Upper lobe of left lung (tissue), 6 donors: ENCODE measurements at regions not wholly inside any gene's neighbourhood (a gene's known extent, or its start where the extent isn't known, plus 50 kb on each side); places are given as distances from the start of the nearest gene placed in this dataset.
A peak's percentile ranks its signal among the peaks of the same experiment; 100 is the strongest.
"Not testable (repeated sequence)": the region's sequence is repeated elsewhere in the genome, so short reads cannot be mapped to it uniquely, and the experiment has no call there.

Experiments used
- ATAC-seq, 2 donors: fragments of 200-7000 bp; cut with Tn5 transposase; one replicate each; pipeline ENCODE4 v1.9.1; 2022; ENCODE audit warnings: mild to moderate bottlenecking in 2 of 2, moderate library complexity in 2 of 2; ENCODE audit not compliant: low FRiP score in 2 of 2
- DNase-seq, 2 donors: peaks; one replicate each; pipeline ENCODE4 v3.0.0-alpha.2; 2019 to 2020
- H3K27ac ChIP-seq, 4 donors: fragments of 200-600 bp; sonication (generic); one replicate each; pipeline ENCODE4 v1.5.1; 2016 to 2019
- H3K27me3 ChIP-seq, 4 donors: fragments of 200-600 bp; sonication (generic); one replicate each; pipeline ENCODE4 v1.5.1; 2017 to 2019
- H3K36me3 ChIP-seq, 4 donors: fragments of 200-600 bp; sonication (generic); one replicate each; pipeline ENCODE4 v1.5.1; 2016 to 2019
- H3K4me1 ChIP-seq, 4 donors: fragments of 200-600 bp; sonication (generic); one replicate each; pipeline ENCODE4 v1.5.1; 2018 to 2019
- H3K4me3 ChIP-seq, 4 donors: fragments of 200-600 bp; sonication (generic); one replicate each; pipeline ENCODE4 v1.5.1; 2017 to 2019; ENCODE audit warnings: mild to moderate bottlenecking in 2 of 4, moderate library complexity in 1 of 4
- H3K9me3 ChIP-seq, 4 donors: fragments of 200-600 bp; sonication (generic); one replicate each; pipeline ENCODE4 v1.5.1; 2018 to 2019
- EP300 ChIP-seq, 4 donors: sonication (generic); formaldehyde crosslinking; IDR thresholded peaks; one replicate each; pipeline ENCODE4 v1.5.1; 2017; ENCODE audit warnings: antibody characterized with exemption in 4 of 4, control low read depth in 2 of 4
- POLR2A ChIP-seq, 4 donors: fragments of 450-650 bp; IDR thresholded peaks; one replicate each; pipeline ENCODE4 v1.5.1; 2016 to 2017; ENCODE audit warnings: antibody characterized with exemption in 4 of 4, mild to moderate bottlenecking in 2 of 4
- POLR2AphosphoS5 ChIP-seq, 2 donors: sonication (generic); formaldehyde crosslinking; IDR thresholded peaks; one replicate each; pipeline ENCODE4 v1.5.1; 2017; ENCODE audit warnings: antibody characterized with exemption in 2 of 2
- WGBS, 2 donors: methylation state at CpG; one replicate each; pipeline ENCODE4 v1.1.5; 2017 to 2018; 5-methylcytosine and 5-hydroxymethylcytosine counted together
- TF ChIP-seq, protein P1 (sequence below), 6 experiments: fragments of 450-650 bp in 4 of 6; fragments of 200-600 bp in 2 of 6; sonication (generic) in 2 of 6; IDR thresholded peaks; one replicate each; pipeline ENCODE4 v1.5.1; 2016 to 2019; ENCODE audit warnings: antibody characterized with exemption in 6 of 6
- donor health status: DM: no; HTN: no; CAD: no; lungs with moderate emphysema.
- donor health status: DM: no; HTN: yes; CAD: no; lungs with severe emphysema.

DNA sequence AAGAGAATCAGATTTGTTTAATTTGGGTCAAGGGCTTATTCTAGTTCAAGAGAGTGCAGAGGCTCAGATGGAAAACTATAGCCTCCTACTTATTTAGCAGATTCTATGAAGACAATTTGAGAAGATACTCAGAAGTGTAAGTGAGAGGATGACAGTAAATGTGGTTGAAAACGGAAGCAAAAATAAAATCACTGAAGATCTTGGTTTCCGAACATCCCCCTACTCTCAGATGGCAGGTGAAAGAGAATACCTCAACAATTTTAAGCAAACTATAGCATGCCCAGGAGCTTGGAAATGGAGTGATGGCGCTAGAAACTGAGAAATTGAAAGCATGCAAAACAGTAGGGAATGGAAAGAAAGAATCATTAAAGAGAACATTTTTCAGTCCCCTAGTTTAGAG, 705.5 kb upstream of the CDH8 start:
- TF ChIP-seq POLR2A (IDR thresholded peaks at IDR 0.05) (no peak), EP300 (IDR thresholded peaks at IDR 0.05) (no peak), POLR2AphosphoS5 (IDR thresholded peaks at IDR 0.05) (no peak)
- TF ChIP-seq, protein P1, sequence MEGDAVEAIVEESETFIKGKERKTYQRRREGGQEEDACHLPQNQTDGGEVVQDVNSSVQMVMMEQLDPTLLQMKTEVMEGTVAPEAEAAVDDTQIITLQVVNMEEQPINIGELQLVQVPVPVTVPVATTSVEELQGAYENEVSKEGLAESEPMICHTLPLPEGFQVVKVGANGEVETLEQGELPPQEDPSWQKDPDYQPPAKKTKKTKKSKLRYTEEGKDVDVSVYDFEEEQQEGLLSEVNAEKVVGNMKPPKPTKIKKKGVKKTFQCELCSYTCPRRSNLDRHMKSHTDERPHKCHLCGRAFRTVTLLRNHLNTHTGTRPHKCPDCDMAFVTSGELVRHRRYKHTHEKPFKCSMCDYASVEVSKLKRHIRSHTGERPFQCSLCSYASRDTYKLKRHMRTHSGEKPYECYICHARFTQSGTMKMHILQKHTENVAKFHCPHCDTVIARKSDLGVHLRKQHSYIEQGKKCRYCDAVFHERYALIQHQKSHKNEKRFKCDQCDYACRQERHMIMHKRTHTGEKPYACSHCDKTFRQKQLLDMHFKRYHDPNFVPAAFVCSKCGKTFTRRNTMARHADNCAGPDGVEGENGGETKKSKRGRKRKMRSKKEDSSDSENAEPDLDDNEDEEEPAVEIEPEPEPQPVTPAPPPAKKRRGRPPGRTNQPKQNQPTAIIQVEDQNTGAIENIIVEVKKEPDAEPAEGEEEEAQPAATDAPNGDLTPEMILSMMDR (IDR thresholded peaks at IDR 0.05) = no peak
- Histone ChIP-seq H3K4me1 (no peaks in the 10 kb centered on the region), H3K27ac (no peak overlapping the region), H3K36me3 (no peaks in the 10 kb centered on the region), H3K9me3 (no peaks in the 10 kb centered on the region), H3K4me3 (no peak overlapping the region), H3K27me3 (no peaks in the 10 kb centered on the region)
- no peak for DNase-seq
- 55 to 93% methylated on average over 3 of the region's 3 CpGs for WGBS, 2 donors
- ATAC-seq = no peak

DNA sequence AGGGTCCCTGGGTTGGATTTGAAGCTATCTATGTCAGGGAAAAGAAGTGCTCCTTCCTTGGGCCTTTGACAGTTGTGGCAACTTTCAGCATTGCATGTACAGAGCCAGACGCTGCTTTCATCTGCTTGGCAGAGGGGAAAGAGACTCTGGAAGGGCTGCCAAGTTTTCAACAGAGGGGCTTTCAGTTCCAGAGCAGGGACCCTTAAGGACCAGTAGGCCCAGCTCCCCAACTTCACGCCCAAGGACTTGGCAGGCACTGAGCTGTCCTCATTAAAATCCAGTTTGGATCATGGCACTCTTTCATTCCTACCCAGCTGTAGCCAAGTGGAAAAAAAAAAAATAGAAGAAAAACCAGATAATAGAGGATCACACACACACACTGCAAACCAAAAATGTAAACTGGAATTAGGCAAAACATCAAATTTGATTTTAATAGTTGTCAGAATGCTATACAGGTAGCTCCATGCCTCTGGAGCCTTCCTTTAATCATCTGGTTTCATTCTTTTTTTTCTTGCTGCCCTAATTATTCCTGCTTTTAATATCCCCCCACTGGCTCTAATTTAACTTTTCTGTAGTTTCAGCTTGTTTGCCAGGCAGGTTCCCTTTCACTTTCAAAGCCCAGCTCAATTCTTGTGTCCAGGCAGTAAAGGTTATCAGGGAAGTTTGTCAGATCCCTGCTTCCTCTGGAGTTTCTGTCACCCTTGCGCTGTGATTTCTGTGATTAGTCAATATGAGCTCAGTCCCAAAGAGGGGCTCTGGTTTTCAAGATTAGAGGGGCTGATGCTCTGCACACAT, 702.6 kb upstream of the CDH8 start:
- TF ChIP-seq POLR2AphosphoS5 (IDR thresholded peaks at IDR 0.05) (no peak), POLR2A (IDR thresholded peaks at IDR 0.05) (no peak), EP300 (IDR thresholded peaks at IDR 0.05) (no peak)
- TF ChIP-seq, protein P1 (IDR thresholded peaks at IDR 0.05) = no peak
- ATAC-seq (no peak), DNase-seq (no peak)
- Histone ChIP-seq H3K36me3 (no peaks in the 10 kb centered on the region), H3K27ac (no peak overlapping the region), H3K4me3 (no peak overlapping the region), H3K27me3 (no peaks in the 10 kb centered on the region), H3K4me1 (no peaks in the 10 kb centered on the region), H3K9me3 (no peaks in the 10 kb centered on the region)
- 45 to 61% methylated on average over 3 of the region's 3 CpGs for WGBS, 2 donors

DNA sequence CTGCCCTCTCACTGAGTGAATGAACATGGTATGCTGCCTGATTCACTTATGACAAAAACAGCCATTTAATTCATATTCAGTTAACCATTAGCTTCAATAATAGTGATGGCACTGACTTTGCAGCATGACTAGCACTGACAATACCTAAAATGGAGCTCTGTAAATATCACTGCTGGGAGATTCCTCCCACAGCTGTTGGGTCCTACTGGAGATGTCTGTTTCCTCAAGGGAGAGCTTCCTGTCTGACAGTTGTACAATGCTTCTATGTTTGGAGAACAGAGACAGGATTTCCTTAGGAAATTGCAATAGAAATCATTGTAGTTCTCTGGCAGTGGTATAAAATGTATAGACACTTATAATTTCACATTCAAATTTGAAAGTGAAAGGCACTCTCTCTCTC, 695.9 kb upstream of the CDH8 start:
- no peaks in the 10 kb centered on the region for H3K4me1 ChIP-seq
- ATAC-seq (no peak), DNase-seq (no peak)
- no peak overlapping the region for H3K4me3 ChIP-seq
- H3K27ac ChIP-seq = no peak overlapping the region
- TF ChIP-seq POLR2A (IDR thresholded peaks at IDR 0.05) (no peak), POLR2AphosphoS5 (IDR thresholded peaks at IDR 0.05) (no peak), EP300 (IDR thresholded peaks at IDR 0.05) (no peak)
- TF ChIP-seq, protein P1 (IDR thresholded peaks at IDR 0.05) = no peak
- no peaks in the 10 kb centered on the region for H3K27me3 ChIP-seq
- H3K9me3 ChIP-seq = no peaks in the 10 kb centered on the region
- no peaks in the 10 kb centered on the region for H3K36me3 ChIP-seq

DNA sequence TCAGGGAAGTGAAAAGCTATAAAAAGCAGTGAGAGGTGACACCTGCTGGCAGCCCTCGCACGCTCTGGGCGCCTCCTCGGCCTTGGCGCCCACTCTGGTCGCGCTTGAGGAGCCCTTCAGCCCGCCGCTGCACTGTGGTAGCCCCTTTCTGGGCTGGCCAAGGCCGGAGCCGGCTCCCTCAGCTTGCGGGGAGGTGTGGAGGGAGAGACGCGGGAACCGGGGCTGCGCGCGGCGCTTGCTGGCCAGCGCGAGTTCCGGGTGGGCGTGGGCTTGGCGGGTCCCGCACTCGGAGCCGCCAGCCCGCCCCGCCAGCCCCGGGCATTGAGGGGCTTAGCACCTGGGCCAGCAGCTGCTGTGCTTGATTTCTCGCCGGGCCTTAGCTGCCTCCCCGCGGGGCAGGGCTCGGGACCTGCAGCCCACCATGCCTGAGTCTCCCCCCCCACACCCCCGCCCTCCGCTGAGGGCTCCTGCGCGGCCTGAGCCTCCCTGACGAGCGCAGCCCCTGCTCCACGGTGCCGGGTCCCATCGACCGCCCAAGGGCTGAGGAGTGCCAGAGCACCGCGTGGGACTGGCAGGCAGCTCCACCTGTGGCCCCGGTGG, 688.5 kb upstream of the CDH8 start:
- H3K27ac ChIP-seq, ATAC-seq, H3K27me3 ChIP-seq, H3K9me3 ChIP-seq, H3K36me3 ChIP-seq, H3K4me3 ChIP-seq, H3K4me1 ChIP-seq: not testable (repeated sequence)
- 88 to 91% methylated on average over 23 to 41 of the region's 48 CpGs for WGBS, 2 donors
- peak in 1 of 2 donors; percentile 74 for DNase-seq

DNA sequence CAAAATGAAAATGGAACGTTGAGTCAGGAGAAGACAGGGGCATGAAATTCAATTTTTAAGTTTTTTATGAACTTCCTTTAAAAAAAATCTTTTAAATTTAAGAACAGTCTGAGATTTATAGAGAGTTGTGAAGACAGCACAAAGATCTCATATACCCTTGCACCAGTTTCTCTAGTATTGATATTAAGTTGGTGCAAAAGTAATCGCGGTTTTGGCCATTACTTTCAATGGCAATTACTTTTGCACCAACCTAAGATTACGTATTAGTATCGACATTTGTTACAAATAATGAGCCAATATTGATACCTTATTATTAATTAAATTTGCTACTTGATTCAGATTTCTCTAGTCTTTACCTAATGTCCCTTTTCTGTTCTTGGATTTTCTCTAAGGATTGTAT, 684.4 kb upstream of the CDH8 start:
- whole genome bisulfite sequencing, 2 donors = 72 to 73% methylated on average over 5 of the region's 5 CpGs
- no peaks in the 10 kb centered on the region for H3K36me3 ChIP-seq
- no peaks in the 10 kb centered on the region for H3K27me3 ChIP-seq
- H3K27ac ChIP-seq = no peak overlapping the region
- DNase-seq (no peak), ATAC-seq (no peak)
- no peaks in the 10 kb centered on the region for H3K4me1 ChIP-seq
- H3K9me3 ChIP-seq = peaks cover 0 to 7% (median 2%) of the 10 kb centered on the region in 4 donors
- no peak overlapping the region for H3K4me3 ChIP-seq
- TF ChIP-seq EP300 (IDR thresholded peaks at IDR 0.05) (no peak), POLR2AphosphoS5 (IDR thresholded peaks at IDR 0.05) (no peak), POLR2A (IDR thresholded peaks at IDR 0.05) (no peak)
- TF ChIP-seq, protein P1 (IDR thresholded peaks at IDR 0.05) = no peak
